Activated naive CD4-positive, alpha-beta T cell treated with anti-CD3 and anti-CD28 coated beads, Interleukin-2, amount 10 ng/mL, durations not matched to agents 7 days and 5 days (primary cell): ENCODE measurements at regions not wholly inside any gene's neighbourhood (a gene's known extent, or its start where the extent isn't known, plus 50 kb on each side); places are given as distances from the start of the nearest gene placed in this dataset.

ENCODE experiments used
- CTCF ChIA-PET: fragments of 350-600 bp; sonication (Branson Sonifier 250); formaldehyde crosslinking; loops from one replicate; lab custom pipeline; 2021; ENCODE audit warnings: antibody characterized with exemption; lab: Charles Lee
- DNase-seq: peaks from one replicate; pipeline ENCODE4 v3.0.0-alpha.2; 2020
- H3K27ac Mint-ChIP-seq: one replicate; pipeline ENCODE4 v1.8.0; 2021; ENCODE audit warnings: mild to moderate bottlenecking, moderate library complexity, mixed read lengths
- H3K27me3 Mint-ChIP-seq: one replicate; pipeline ENCODE4 v1.8.0; 2021; ENCODE audit warnings: mild to moderate bottlenecking, mixed read lengths
- H3K36me3 Mint-ChIP-seq: one replicate; pipeline ENCODE4 v1.8.0; 2021; ENCODE audit warnings: mixed read lengths
- H3K4me1 Mint-ChIP-seq: one replicate; pipeline ENCODE4 v1.8.0; 2021; ENCODE audit warnings: mixed read lengths
- H3K4me3 Mint-ChIP-seq: one replicate; pipeline ENCODE4 v1.8.0; 2021; ENCODE audit warnings: mild to moderate bottlenecking, moderate library complexity, mixed read lengths
- H3K9me3 Mint-ChIP-seq: one replicate; pipeline ENCODE4 v1.8.0; 2021; ENCODE audit warnings: mixed read lengths

DNA sequence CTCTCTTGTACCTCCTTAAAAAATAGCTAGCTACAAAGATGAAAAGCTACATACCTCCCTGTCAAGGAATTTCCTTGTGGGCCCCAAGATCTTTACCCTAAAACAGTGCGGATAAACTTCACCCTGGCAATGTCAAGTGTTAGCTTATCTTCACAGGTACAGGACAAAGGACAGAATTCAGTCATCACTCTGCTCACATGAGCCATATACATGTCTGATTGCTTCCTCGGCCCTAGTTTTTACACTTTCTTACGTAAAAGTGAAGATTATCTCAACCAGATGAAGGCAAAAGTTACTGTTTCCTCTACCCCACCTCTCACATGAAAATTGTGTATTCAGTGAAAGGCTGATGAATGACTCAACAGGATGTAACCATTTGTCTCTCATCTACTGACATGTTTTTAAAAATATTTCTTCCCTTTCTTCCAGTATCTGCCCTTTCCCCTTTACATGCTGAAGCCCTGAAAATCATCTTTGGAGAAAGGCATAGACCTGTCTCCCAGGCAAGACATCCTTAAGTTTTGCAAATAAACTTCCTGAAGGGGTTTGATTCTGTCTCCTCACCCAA is 890.1 kb downstream of the GALC start:
- no peaks in the 10 kb centered on the region for H3K36me3 Mint-ChIP-seq
- no peaks in the 10 kb centered on the region for H3K27me3 Mint-ChIP-seq
- peaks cover 2% of the 10 kb centered on the region for H3K9me3 Mint-ChIP-seq
- CTCF ChIA-PET = no interaction called here
- H3K4me3 Mint-ChIP-seq = no peak overlapping the region
- H3K27ac Mint-ChIP-seq = no peak overlapping the region
- no peaks in the 10 kb centered on the region for H3K4me1 Mint-ChIP-seq
- no peak for DNase-seq

DNA sequence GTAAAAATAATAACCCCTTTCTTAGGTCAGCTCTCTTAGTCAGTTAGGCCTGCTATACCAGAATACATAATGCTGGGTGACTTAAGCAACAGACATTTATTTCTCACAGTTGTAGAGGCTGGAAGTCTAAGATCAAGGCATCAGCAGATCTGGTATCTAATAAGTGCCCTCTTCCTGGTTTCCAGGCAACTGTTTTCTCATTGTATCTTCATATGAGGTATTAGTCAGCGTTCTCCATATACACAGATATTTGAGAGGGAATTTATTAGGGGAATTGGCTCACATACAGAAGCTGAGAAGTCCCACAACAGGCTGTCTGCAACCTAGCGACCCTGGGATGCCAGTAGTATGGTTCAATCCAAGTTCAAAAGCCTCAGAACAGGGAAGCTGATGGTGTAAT is 896.0 kb downstream of the GALC start:
- CTCF ChIA-PET = no interaction called here
- no peak for DNase-seq
- no peaks in the 10 kb centered on the region for H3K4me1 Mint-ChIP-seq
- H3K36me3 Mint-ChIP-seq = no peaks in the 10 kb centered on the region
- no peak overlapping the region for H3K4me3 Mint-ChIP-seq
- H3K27ac Mint-ChIP-seq = no peak overlapping the region
- peaks cover 2% of the 10 kb centered on the region for H3K9me3 Mint-ChIP-seq
- H3K27me3 Mint-ChIP-seq = no peaks in the 10 kb centered on the region

DNA sequence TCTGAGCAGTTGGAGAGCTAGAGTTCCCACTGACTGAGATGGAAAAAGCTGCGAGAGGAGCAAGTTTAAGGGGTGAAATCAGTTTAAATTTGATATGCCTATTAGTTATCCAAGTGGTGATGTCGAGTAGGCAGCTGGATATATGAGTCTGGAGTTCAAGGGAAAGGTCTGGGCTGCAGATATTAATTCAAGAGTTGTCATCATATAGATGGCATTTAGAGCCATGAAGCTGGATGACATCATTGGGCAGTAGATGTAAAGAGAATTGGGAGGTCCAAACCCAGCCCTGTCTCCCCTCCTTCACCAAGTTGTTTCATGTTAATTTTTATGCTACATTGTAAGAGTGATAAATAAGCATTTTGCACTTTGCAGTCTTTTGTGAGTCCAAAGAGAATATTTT is 898.1 kb downstream of the GALC start:
- no peaks in the 10 kb centered on the region for H3K36me3 Mint-ChIP-seq
- no peak overlapping the region for H3K27ac Mint-ChIP-seq
- peaks cover under 1% of the 10 kb centered on the region for H3K9me3 Mint-ChIP-seq
- H3K4me3 Mint-ChIP-seq = no peak overlapping the region
- CTCF ChIA-PET = no interaction called here
- DNase-seq = no peak
- H3K27me3 Mint-ChIP-seq = no peaks in the 10 kb centered on the region
- no peaks in the 10 kb centered on the region for H3K4me1 Mint-ChIP-seq

DNA sequence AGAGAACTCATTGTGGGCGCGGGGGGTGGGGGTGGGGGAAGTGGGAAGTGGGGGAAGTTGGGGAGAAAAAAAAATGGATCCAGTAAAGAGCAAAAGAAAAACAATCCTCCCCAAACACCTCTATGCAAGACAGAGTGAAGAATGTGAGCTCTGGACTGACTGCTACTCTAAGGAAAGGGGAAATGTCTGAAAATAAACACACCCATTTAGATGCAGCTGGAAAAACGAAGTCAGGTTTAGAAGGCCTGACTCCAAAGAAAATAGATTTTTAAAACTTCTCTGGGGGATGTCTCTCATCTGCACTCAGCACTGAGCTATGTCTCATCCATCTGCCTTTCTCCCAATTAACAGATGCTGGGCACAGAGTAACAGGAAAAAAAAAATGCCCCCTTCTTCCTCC is 904.4 kb downstream of the GALC start:
- Mint-ChIP-seq H3K27me3 (no peaks in the 10 kb centered on the region), H3K9me3 (peaks cover 7% of the 10 kb centered on the region), H3K27ac (no peak overlapping the region), H3K4me1 (no peaks in the 10 kb centered on the region), H3K4me3 (no peak overlapping the region), H3K36me3 (no peaks in the 10 kb centered on the region)
- CTCF ChIA-PET = no interaction called here
- DNase-seq = no peak

- H3K4me3 Mint-ChIP-seq = no peak overlapping the region
- CTCF ChIA-PET = no interaction called here
- DNase-seq = no peak
- no peaks in the 10 kb centered on the region for H3K36me3 Mint-ChIP-seq
- H3K27ac Mint-ChIP-seq = no peak overlapping the region
- H3K4me1 Mint-ChIP-seq = no peaks in the 10 kb centered on the region
- H3K27me3 Mint-ChIP-seq = no peaks in the 10 kb centered on the region
- H3K9me3 Mint-ChIP-seq = peaks cover 7% of the 10 kb centered on the region
Measured at GRCh38 chr14:87087881-87088280, 905.1 kb downstream of the GALC start.

- no peak overlapping the region for H3K4me3 Mint-ChIP-seq
- H3K27me3 Mint-ChIP-seq = no peaks in the 10 kb centered on the region
- peaks cover 8% of the 10 kb centered on the region for H3K9me3 Mint-ChIP-seq
- H3K27ac Mint-ChIP-seq = no peak overlapping the region
- CTCF ChIA-PET = no interaction called here
- H3K36me3 Mint-ChIP-seq = no peaks in the 10 kb centered on the region
- no peaks in the 10 kb centered on the region for H3K4me1 Mint-ChIP-seq
- no peak for DNase-seq
Measured at GRCh38 chr14:87084908-87085307, 908.1 kb downstream of the GALC start.

DNA sequence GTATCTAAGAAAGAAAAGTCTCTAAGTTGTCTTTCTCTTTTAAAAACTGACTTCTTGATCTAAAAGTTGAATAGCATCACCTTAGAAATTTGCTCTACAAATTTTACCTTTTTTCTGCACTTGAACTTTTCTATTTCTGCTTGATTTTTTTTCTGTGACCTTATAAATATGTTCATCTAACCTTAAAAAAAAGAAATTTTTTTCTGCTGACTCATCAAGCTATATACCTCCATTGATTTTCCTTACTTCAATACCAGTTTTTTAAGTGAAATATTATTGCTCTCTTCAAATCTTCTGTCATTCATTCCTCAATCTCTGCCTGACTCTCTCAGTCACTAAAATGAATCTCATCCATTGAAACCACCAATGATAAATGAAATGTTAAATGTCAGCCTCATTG is 910.1 kb downstream of the GALC start:
- Mint-ChIP-seq H3K27me3 (no peaks in the 10 kb centered on the region), H3K4me1 (no peaks in the 10 kb centered on the region), H3K36me3 (no peaks in the 10 kb centered on the region), H3K4me3 (no peak overlapping the region), H3K27ac (no peak overlapping the region), H3K9me3 (peaks cover 6% of the 10 kb centered on the region)
- CTCF ChIA-PET = no interaction called here
- no peak for DNase-seq

DNA sequence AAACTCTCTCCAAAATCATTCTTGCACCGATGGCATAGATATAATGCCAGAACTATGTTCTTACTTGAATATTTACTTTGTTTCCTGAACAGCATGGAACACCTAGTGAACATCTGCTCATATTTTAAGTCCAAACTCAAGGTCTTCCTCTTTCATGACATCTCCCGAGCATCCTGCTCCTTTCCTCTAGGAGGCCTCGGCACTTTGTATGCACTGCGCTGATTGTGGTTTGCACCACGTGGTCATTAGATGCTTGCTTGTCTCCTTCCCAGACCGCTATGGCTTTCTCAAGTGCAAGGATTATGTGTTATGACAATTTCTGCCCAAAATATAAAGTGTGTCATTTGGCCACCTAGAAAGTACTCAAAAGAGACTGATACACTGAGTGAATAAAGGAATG is 912.0 kb downstream of the GALC start:
- H3K4me3 Mint-ChIP-seq = no peak overlapping the region
- no peak overlapping the region for H3K27ac Mint-ChIP-seq
- H3K27me3 Mint-ChIP-seq = no peaks in the 10 kb centered on the region
- peaks cover 3% of the 10 kb centered on the region for H3K9me3 Mint-ChIP-seq
- H3K36me3 Mint-ChIP-seq = no peaks in the 10 kb centered on the region
- DNase-seq = no peak
- H3K4me1 Mint-ChIP-seq = no peaks in the 10 kb centered on the region
- CTCF ChIA-PET = no interaction called here

DNA sequence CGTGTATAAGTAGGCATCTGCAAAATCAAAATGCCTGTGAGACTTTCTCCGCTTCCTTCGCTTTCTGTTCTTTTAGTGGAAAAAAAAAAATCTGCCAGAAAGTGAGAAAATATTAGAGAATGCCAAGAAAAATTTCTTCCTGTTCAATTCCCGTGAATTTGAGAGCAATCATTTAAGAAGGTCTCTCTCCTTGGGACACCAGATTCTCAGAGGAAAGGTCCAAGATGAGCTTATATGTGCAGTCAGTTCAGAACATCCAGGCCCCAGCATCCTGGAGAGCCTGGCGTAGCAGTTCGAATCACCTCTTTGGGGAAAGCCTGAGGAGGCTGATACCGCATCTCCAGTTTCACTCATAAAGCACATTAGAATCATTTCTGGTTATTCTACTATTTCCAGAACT is 912.8 kb downstream of the GALC start:
- Mint-ChIP-seq H3K9me3 (peaks cover 1% of the 10 kb centered on the region), H3K4me1 (no peaks in the 10 kb centered on the region), H3K27ac (no peak overlapping the region), H3K27me3 (no peaks in the 10 kb centered on the region), H3K4me3 (no peak overlapping the region), H3K36me3 (no peaks in the 10 kb centered on the region)
- no peak for DNase-seq
- CTCF ChIA-PET = no interaction called here

- H3K36me3 Mint-ChIP-seq = no peaks in the 10 kb centered on the region
- no peak overlapping the region for H3K4me3 Mint-ChIP-seq
- CTCF ChIA-PET = no interaction called here
- no peak for DNase-seq
- no peak overlapping the region for H3K27ac Mint-ChIP-seq
- no peaks in the 10 kb centered on the region for H3K27me3 Mint-ChIP-seq
- H3K9me3 Mint-ChIP-seq = peaks cover 1% of the 10 kb centered on the region
- H3K4me1 Mint-ChIP-seq = no peaks in the 10 kb centered on the region
Measured at GRCh38 chr14:87079416-87079815, 913.6 kb downstream of the GALC start.

DNA sequence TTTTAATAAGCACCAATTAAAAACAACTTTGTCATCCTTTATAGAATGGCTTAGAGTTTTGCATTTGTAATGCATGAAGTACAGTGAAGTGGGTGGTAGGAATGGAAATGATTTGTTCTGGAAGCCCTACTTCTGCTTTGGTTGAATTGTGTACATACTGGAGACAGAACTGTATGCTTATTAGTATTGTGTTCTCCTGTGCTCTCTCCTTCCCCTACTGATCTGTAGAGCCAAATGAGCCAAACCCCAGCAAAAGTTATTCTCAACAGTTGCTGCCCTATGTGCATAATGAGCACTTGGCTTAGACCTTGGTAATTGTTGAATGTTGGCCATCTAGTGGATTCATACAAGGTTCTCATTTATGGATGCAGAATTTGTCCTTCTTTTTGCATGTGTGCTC is 916.1 kb downstream of the GALC start:
- H3K36me3 Mint-ChIP-seq = no peaks in the 10 kb centered on the region
- H3K27me3 Mint-ChIP-seq = no peaks in the 10 kb centered on the region
- DNase-seq = no peak
- H3K4me3 Mint-ChIP-seq = no peak overlapping the region
- H3K4me1 Mint-ChIP-seq = no peaks in the 10 kb centered on the region
- no peak overlapping the region for H3K27ac Mint-ChIP-seq
- peaks cover 1% of the 10 kb centered on the region for H3K9me3 Mint-ChIP-seq
- CTCF ChIA-PET = no interaction called here

DNA sequence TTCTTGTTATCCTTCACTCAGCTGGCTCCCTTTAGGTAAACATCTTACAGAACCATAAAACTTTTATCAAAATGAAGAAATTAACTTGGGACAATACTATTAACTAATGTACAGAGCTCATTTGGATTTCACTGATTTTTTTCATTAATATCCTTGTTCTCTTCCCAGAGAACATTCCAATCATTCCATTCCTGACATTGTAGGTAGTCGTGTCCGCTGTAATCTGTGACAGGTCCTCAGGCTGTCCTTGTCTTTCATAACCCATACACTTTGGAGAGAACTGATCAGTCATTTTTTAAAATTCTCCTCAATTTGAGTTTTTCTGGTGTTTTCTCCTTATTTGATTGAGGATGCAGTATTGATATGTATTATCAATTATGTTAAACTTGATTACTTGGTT is 916.8 kb downstream of the GALC start:
- no peaks in the 10 kb centered on the region for H3K27me3 Mint-ChIP-seq
- H3K4me1 Mint-ChIP-seq = no peaks in the 10 kb centered on the region
- H3K36me3 Mint-ChIP-seq = no peaks in the 10 kb centered on the region
- H3K27ac Mint-ChIP-seq = no peak overlapping the region
- peaks cover 2% of the 10 kb centered on the region for H3K9me3 Mint-ChIP-seq
- CTCF ChIA-PET = no interaction called here
- no peak for DNase-seq
- no peak overlapping the region for H3K4me3 Mint-ChIP-seq

DNA sequence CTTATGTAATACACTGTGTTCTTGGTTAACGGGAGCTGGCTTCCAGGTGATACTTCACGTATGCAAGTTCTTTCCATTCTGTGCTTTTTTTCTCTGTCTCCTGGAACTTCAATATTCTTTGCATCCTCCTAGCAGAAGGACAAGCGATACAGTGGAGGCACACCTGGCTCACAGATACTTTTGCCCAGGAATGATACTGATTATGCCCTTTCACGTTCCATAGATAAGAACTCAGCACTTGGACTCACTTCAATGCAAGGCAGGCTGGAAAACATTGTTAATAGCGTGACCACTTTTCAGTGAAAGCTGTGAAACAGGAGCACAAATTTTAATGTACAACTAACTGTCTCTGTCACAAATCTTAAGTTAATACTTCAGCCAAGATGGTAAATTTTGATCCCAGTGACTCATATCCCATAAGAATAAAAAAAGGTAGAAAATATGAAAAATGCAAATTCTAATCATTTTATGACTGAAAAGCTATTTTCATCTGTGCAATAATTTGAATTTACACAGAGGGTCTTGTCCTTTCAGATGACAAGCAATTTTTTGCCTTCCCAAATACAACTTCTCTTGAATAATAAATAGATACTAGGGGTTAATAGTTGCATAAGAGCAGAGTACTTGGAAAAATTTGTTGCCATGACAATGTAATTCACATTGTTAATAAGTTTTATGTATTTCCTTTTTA is 919.0 kb downstream of the GALC start:
- no peak for DNase-seq
- Mint-ChIP-seq H3K9me3 (peaks cover 4% of the 10 kb centered on the region), H3K4me1 (no peaks in the 10 kb centered on the region), H3K4me3 (no peak overlapping the region), H3K36me3 (no peaks in the 10 kb centered on the region), H3K27ac (no peak overlapping the region), H3K27me3 (no peaks in the 10 kb centered on the region)
- CTCF ChIA-PET = no interaction called here

GRCh38 chr14:87067591-87067990 is 925.4 kb downstream of the GALC start:
- Mint-ChIP-seq H3K27me3 (no peaks in the 10 kb centered on the region), H3K27ac (no peak overlapping the region), H3K9me3 (peaks cover 4% of the 10 kb centered on the region), H3K36me3 (no peaks in the 10 kb centered on the region), H3K4me1 (no peaks in the 10 kb centered on the region), H3K4me3 (no peak overlapping the region)
- CTCF ChIA-PET = no interaction called here
- DNase-seq = no peak

- Mint-ChIP-seq H3K36me3 (no peaks in the 10 kb centered on the region), H3K27ac (no peak overlapping the region), H3K4me1 (no peaks in the 10 kb centered on the region), H3K4me3 (no peak overlapping the region), H3K9me3 (peaks cover 4% of the 10 kb centered on the region), H3K27me3 (no peaks in the 10 kb centered on the region)
- DNase-seq = no peak
- CTCF ChIA-PET = no interaction called here
Measured at GRCh38 chr14:87067061-87067460, 925.9 kb downstream of the GALC start.
